H7 (cell line): ENCODE measurements at regions not wholly inside any gene's neighbourhood (a gene's known extent, or its start where the extent isn't known, plus 50 kb on each side); places are given as distances from the start of the nearest gene placed in this dataset.

Experiments used
- DNase-seq: peaks from one replicate; pipeline ENCODE4 v3.0.0; 2012
- H3K27me3 ChIP-seq: 2 replicates; pipeline ENCODE4 v1.6.0; 2011; ENCODE audit warnings: mild to moderate bottlenecking, low read length; ENCODE audit not compliant: control insufficient read depth, insufficient read depth
- H3K36me3 ChIP-seq: replicated peaks from 2 replicates; pipeline ENCODE4 v1.5.1; 2011; ENCODE audit warnings: low read length; ENCODE audit not compliant: control insufficient read depth, insufficient read depth
- H3K4me3 ChIP-seq: 2 replicates; pipeline ENCODE4 v1.5.1; 2011; ENCODE audit warnings: low read depth, mild to moderate bottlenecking, control low read depth, low read length, moderate library complexity; ENCODE audit not compliant: insufficient read depth

DNA sequence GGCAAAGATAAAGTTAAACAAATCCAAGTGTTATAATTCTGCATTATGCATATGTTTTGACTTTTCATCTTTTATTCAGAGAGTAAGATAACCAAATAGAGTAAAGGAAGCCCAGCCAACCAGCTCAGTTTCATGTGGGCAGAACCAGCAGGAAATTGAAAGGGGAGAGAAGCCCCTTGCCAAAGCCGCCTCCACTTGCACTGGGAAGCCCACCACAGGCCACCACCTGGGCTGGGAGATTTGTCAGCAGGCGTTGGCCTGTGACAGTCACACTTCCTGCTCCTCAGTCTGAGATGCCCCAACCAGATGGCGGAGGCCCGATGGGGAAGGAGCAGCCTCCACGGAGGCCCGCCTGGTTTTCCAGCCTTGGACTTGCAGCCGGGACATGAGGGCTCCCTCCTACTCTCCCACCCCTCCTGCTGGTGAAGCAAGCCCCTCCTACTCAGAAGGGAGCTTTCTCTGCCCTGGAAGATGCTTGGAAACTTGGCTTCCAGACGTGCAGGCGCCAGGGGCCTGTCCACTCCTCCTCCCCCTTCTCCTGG, 166.8 kb upstream of the SULF2 start:
- DNase-seq: no peak
- Histone ChIP-seq H3K4me3 (no peak overlapping the region), H3K27me3 (no peaks in the 10 kb centered on the region), H3K36me3 (no peaks in the 10 kb centered on the region)

GRCh38 chr20:47951521-47951971, 166.3 kb upstream of the SULF2 start:
- Histone ChIP-seq H3K27me3 (no peaks in the 10 kb centered on the region), H3K4me3 (no peak overlapping the region), H3K36me3 (no peaks in the 10 kb centered on the region)
- DNase-seq: no peak

DNA sequence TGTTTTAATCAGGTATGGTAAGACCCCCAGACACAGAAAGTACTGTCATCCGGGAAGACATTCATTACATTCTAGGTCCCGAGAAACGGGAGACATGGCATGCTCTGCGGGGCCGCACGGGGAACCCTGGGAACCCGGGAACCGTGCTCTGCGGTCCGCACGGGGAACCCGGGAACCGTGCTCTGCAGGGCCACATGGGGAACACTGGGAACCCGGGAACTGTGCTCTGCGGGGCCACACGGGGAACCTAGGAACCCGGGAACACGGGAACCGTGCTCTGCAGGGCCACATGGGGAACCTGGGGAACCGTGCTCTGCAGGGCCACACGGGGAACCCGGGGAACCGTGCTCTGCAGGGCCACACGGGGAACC, 165.6 kb upstream of the SULF2 start:
- H3K4me3 ChIP-seq: no peak overlapping the region
- no peaks in the 10 kb centered on the region for H3K36me3 ChIP-seq

GRCh38 chr20:47950124-47950912, 165.0 kb upstream of the SULF2 start:
- DNase-seq: no peak
- Histone ChIP-seq H3K4me3 (no peak overlapping the region), H3K27me3 (no peaks in the 10 kb centered on the region), H3K36me3 (no peaks in the 10 kb centered on the region)

More for the DNA sequence above, 165.6 kb upstream of the SULF2 start:
- DNase-seq: no peak
- H3K27me3 ChIP-seq: no peaks in the 10 kb centered on the region

- H3K36me3 ChIP-seq: no peaks in the 10 kb centered on the region
- DNase-seq: no peak
- H3K4me3 ChIP-seq: no peak overlapping the region
- no peaks in the 10 kb centered on the region for H3K27me3 ChIP-seq
Observed at GRCh38 chr20:47949230-47949629, 163.9 kb upstream of the SULF2 start.

- H3K27me3 ChIP-seq: no peaks in the 10 kb centered on the region
- DNase-seq: no peak
- H3K4me3 ChIP-seq: no peak overlapping the region
- H3K36me3 ChIP-seq: no peaks in the 10 kb centered on the region
Observed at GRCh38 chr20:47944682-47945081, 159.4 kb upstream of the SULF2 start.

DNA sequence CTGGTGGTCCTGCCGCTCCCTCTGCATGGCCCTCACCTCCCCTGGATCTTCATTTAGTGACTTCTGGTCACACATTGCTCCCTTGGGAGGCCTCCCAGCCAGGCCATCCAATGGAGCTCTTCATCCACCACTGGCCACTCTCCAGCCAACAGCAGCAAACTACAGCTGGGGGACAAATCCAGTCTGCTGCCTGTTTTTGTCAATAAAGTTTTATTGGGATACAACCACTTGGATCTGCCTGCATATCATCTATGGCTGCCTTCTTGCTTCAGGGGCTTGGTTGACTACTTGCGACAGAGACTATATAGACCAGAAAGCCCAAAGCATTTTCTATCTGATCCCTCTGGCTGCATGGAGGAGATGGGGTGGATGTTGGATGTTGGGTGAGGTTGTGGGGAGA, 156.6 kb upstream of the SULF2 start:
- Histone ChIP-seq H3K36me3 (no peaks in the 10 kb centered on the region), H3K27me3 (no peaks in the 10 kb centered on the region), H3K4me3 (no peak overlapping the region)
- DNase-seq: no peak

DNA sequence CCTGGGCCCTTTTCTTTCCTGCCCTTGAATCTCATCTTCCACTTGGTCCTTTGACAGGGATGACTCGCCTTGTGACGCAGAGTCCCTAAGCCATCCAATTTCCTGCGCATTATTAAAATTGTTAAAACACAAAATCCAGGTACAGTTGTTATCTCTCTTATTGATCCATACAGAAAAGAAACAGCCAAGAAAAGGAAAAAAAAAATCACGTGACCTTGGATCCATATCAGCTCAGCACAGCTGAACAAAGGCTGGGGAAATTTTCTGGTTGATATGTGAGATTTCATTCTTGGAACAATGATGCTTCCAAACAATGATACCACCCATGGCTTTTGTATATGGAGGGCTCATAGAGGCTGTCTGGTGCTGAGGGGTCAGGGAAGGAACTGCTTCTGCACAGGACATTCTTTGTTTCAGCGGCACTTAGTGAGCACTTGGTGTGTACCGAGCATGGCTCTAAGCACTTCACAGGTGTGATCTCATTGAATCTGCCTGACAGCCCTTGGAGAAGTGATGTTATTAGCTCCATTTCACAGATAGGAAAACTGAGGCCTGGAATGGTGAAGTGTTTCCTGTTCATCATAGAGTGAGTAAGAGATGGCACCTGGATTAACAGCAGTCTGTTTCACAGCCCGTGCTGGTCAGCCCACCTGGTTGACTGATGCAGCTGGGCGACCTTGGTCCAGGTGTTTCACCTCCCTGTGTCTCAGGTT, 155.0 kb upstream of the SULF2 start:
- H3K27me3 ChIP-seq: no peaks in the 10 kb centered on the region
- no peak overlapping the region for H3K4me3 ChIP-seq
- H3K36me3 ChIP-seq: no peaks in the 10 kb centered on the region
- DNase-seq: no peak

DNA sequence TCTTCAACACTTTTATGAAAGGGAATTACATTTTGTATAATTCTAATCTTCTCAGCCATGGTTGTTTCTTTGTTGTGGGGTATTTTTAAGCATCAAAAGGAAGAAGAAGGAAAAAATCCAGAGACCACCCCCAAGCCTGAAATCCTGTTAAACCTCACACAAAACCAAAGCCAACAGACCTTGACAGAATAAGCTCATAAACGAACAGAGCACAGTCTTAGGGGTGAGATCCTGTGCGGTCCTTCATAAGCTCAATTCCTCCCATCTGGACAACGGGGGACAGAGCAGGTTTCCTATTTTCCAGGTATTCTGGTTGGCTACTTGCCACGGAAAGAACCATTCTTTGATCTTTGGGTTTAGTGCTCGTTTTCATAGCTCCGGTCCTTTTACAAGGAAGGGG, 151.3 kb upstream of the SULF2 start:
- no peaks in the 10 kb centered on the region for H3K27me3 ChIP-seq
- no peak for DNase-seq
- no peak overlapping the region for H3K4me3 ChIP-seq
- H3K36me3 ChIP-seq: no peaks in the 10 kb centered on the region

DNA sequence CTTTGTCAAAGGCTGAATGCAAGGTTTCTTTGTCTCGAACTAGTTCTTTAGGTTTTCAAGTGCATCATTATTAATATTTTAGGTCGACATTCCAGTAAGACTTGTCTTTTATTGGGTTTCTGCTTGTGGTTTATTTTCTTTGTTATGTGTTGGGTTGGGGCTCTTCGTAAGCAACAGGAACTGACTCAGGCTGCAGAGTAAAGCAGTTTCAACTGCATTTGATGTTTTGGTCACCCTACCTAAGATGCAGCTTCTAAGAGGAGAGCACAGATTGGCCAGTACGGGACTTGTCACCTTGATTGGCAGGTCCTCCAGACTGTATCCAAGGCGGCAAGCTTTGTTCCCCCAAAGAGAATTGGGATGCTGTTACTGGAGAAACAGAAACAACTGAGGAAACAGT, 149.5 kb upstream of the SULF2 start:
- H3K4me3 ChIP-seq: no peak overlapping the region
- no peaks in the 10 kb centered on the region for H3K27me3 ChIP-seq
- no peak for DNase-seq
- no peaks in the 10 kb centered on the region for H3K36me3 ChIP-seq

DNA sequence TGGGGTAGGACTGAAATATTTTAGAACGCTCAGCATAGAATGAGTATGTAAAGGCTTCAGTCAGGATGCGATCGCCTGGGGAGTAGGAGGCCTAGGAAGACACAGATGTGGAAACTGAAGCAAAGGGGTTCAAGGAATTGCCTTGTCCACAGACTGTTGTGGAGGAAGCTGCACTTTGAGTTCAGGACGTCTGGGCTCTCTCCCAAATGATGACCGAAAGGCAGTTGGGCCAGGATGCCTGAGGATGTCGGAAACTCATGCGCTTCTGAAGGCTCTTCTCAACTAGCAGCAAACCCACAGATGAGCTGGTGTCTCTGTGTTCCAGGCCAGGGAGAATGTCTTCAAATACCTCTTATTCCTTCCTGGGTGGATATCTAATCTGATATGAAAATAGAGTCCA, 146.2 kb upstream of the SULF2 start:
- no peak overlapping the region for H3K4me3 ChIP-seq
- H3K36me3 ChIP-seq: no peaks in the 10 kb centered on the region
- DNase-seq: no peak
- no peaks in the 10 kb centered on the region for H3K27me3 ChIP-seq

DNA sequence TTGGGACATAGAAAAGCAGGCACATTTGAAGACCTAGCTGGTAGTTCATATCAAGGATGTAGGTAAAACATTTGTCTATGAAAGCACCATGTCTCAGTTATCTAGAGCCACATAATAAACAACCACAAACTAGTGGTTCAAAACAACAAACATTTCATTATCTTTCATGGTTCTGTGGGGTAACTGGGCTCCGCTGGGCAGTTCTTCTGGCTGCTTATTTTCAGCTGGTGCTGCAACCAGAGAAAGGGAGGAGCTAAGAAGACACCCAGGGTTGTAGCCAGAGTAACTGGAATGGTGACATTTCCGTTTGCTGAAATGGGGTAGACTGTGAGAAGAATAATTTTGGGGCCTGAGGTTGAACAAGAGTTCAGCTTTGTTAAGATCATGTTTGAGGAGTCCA, 145.7 kb upstream of the SULF2 start:
- DNase-seq: no peak
- Histone ChIP-seq H3K4me3 (no peak overlapping the region), H3K36me3 (no peaks in the 10 kb centered on the region), H3K27me3 (no peaks in the 10 kb centered on the region)

- Histone ChIP-seq H3K36me3 (no peaks in the 10 kb centered on the region), H3K4me3 (no peak overlapping the region), H3K27me3 (no peaks in the 10 kb centered on the region)
- no peak for DNase-seq
Observed at GRCh38 chr20:47929368-47930115, 144.3 kb upstream of the SULF2 start.

GRCh38 chr20:47927944-47928343, 142.7 kb upstream of the SULF2 start:
- H3K27me3 ChIP-seq: no peaks in the 10 kb centered on the region
- DNase-seq: no peak
- no peak overlapping the region for H3K4me3 ChIP-seq
- no peaks in the 10 kb centered on the region for H3K36me3 ChIP-seq
